ENCODE measurements at regions not wholly inside any gene's neighbourhood (a gene's known extent, or its start where the extent isn't known, plus 50 kb on each side); places are given as distances from the start of the nearest gene placed in this dataset.

DNA sequence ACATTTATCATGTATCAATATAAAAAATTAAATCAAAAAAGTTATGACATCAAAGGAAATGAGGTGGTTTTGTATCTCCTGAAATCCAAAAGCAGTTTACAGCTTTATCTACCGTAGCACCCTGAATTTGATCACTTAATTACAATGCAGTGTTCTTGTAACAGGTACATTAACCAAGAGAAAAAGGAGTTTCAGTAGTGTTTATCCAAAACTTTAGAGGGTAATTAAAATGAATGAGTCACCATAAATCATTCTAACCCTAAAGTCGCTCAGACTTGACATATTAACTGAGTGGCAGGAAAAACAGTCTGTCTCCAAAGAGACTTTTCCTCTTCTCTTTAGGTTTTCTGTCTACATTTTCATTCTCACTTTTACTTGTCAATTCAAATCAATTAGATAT lies 907.6 kb upstream of the EPHA5 start:
- Histone ChIP-seq H3K27me3 (no peaks in the 10 kb centered on the region), H3K4me1 (ENCODE audit: insufficient read depth) (no peaks in the 10 kb centered on the region), H3K36me3 (no peaks in the 10 kb centered on the region), H3K9me3 (no peaks in the 10 kb centered on the region), H3K27ac (no peak overlapping the region), H3K4me3 (no peak overlapping the region)
- intact Hi-C loops (cut with DNase I), result no loop called here
- 20 to 32% (median 21%) methylated on average over 2 of the region's 2 CpGs for WGBS, 3 donors
- DNase-seq, result no peak
- TF ChIP-seq, protein P1, sequence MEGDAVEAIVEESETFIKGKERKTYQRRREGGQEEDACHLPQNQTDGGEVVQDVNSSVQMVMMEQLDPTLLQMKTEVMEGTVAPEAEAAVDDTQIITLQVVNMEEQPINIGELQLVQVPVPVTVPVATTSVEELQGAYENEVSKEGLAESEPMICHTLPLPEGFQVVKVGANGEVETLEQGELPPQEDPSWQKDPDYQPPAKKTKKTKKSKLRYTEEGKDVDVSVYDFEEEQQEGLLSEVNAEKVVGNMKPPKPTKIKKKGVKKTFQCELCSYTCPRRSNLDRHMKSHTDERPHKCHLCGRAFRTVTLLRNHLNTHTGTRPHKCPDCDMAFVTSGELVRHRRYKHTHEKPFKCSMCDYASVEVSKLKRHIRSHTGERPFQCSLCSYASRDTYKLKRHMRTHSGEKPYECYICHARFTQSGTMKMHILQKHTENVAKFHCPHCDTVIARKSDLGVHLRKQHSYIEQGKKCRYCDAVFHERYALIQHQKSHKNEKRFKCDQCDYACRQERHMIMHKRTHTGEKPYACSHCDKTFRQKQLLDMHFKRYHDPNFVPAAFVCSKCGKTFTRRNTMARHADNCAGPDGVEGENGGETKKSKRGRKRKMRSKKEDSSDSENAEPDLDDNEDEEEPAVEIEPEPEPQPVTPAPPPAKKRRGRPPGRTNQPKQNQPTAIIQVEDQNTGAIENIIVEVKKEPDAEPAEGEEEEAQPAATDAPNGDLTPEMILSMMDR (IDR thresholded peaks at IDR 0.05), result no peak
- TF ChIP-seq EP300 (IDR thresholded peaks at IDR 0.05), result no peak
- no peak for TF ChIP-seq POLR2A (IDR thresholded peaks at IDR 0.05)

DNA sequence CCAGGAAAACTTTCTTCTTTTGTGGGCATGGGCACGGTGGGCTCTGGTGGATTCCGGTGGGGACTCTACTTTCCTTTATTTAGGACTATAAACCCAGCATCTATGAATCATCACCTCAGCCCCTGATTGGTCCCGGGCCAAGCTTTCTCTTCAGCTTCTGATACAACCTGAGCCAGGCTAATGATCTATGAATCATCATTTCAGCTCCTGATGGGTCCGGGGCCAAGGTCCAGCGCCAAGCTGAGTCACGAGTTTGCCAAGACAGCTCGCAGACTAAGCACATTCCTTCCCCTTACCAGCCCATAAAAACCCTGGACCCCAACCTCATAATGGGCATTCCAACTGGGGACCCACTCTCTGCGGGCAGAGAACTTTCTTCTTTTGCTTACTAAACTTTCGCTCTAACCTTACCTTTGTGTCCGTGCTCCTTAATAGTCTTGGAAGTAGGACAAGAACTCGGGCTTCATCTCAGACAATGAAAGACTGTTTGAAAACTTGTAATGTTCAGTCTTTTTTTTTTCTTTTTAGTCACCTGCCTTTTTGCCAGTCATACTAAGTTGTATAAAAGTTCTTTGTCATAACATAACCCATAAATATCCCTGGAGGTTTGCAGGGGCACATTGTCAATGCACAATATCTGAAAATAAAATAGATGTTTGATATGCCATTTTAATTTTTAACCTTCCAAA lies 904.9 kb upstream of the EPHA5 start:
- TF ChIP-seq POLR2A (IDR thresholded peaks at IDR 0.05) (no peak), EP300 (IDR thresholded peaks at IDR 0.05) (no peak)
- TF ChIP-seq, protein P1 (IDR thresholded peaks at IDR 0.05), result no peak
- whole genome bisulfite sequencing, 3 donors, result 81 to 90% (median 82%) methylated on average over 11 of the region's 11 CpGs
- DNase-seq, result no peak
- H3K36me3 ChIP-seq, result no peaks in the 10 kb centered on the region
- no peak overlapping the region for H3K4me3 ChIP-seq
- no peak overlapping the region for H3K27ac ChIP-seq
- H3K9me3 ChIP-seq, result no peaks in the 10 kb centered on the region
- intact Hi-C loops (cut with DNase I), result no loop called here
- H3K27me3 ChIP-seq, result no peaks in the 10 kb centered on the region
- no peaks in the 10 kb centered on the region for H3K4me1 ChIP-seq (ENCODE audit: insufficient read depth)

DNA sequence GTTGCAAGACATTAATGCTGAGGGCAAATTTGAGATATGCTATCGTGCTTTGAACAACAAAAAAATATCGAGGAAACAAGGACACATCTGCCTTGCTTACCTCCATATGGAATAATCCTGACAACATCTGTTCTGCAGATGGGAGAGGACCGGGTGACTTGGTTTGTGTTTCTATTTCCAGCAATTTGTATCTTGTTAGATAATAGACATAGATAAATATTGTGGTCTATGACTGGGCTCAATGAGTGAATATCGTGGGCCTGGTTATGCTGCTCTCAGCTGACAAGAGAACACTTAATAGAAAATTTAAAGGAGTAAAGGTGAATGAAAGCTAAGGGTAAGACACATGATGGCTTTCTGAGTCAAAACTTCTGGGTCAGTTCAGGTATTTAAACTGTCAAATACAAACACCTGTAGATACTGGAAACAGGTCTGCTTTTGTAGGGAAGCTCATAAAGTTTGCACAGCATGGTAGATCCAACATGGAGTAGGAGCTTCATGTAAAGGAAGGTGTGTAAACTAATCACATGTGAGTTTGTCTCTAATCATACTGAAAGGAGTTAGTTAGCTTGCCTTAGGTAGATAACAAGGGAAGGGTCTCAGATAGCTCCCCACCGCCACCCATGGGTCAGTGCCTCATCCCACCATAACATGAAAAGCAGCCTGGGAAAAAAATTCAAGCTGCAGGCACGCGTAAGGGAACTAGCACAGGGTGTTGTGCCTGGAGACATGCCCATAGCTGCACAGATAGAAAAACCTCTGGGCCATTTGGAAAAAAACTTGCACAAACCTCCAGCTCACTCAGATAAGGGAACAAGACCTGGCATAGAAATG lies 904.1 kb upstream of the EPHA5 start:
- TF ChIP-seq, protein P1 (IDR thresholded peaks at IDR 0.05), result no peak
- no peak for TF ChIP-seq EP300 (IDR thresholded peaks at IDR 0.05)
- no peak for TF ChIP-seq POLR2A (IDR thresholded peaks at IDR 0.05)
- H3K4me3 ChIP-seq, result no peak overlapping the region
- H3K27ac ChIP-seq, result no peak overlapping the region
- 53 to 74% (median 55%) methylated on average over 7 of the region's 7 CpGs for WGBS, 3 donors
- no peaks in the 10 kb centered on the region for H3K9me3 ChIP-seq
- H3K27me3 ChIP-seq, result no peaks in the 10 kb centered on the region
- no peaks in the 10 kb centered on the region for H3K36me3 ChIP-seq
- DNase-seq, result no peak
- H3K4me1 ChIP-seq (ENCODE audit: insufficient read depth), result no peaks in the 10 kb centered on the region
- intact Hi-C loops (cut with DNase I), result no loop called here

DNA sequence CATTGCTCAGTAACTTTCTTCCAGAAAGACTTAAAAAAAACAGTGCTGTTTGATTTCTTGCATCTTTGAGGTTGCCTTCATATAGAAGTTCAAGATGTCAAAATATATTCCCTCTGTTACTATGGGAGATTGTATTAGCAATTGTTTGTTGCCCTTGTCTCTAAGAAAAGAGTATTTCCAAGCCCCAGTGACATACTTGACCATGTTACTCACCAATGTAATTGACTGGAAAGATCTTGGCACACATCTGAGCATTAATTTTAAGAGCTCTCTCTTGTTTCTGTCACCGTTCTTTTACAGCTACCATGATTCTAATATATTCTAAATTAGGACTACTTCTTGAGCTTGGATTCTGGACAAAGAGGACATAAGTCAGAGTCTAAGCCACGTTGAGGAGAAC lies 902.7 kb upstream of the EPHA5 start:
- WGBS, 3 donors, result 27 to 45% (median 35%) methylated on average over 2 of the region's 2 CpGs
- no peak for DNase-seq
- intact Hi-C loops (cut with DNase I), result no loop called here
- Histone ChIP-seq H3K27ac (no peak overlapping the region), H3K4me3 (no peak overlapping the region), H3K27me3 (no peaks in the 10 kb centered on the region), H3K4me1 (ENCODE audit: insufficient read depth) (no peaks in the 10 kb centered on the region), H3K9me3 (no peaks in the 10 kb centered on the region), H3K36me3 (no peaks in the 10 kb centered on the region)
- TF ChIP-seq, protein P1 (IDR thresholded peaks at IDR 0.05), result no peak
- TF ChIP-seq EP300 (IDR thresholded peaks at IDR 0.05) (no peak), POLR2A (IDR thresholded peaks at IDR 0.05) (no peak)

All from ovary (tissue), 7 donors.